KBM-7 (cell line): ENCODE measurements at regions not wholly inside any gene's neighbourhood (a gene's known extent, or its start where the extent isn't known, plus 50 kb on each side); places are given as distances from the start of the nearest gene placed in this dataset.

Experiments
- DNase-seq: peaks from one replicate; pipeline ENCODE4 v3.0.0-alpha.2; 2015
- in situ Hi-C: fragments of 300-500 bp; cut with MboI; formaldehyde crosslinking; loops from 2 replicates; pipeline ENCODE4 v1.14.3; 2020; ENCODE audit warnings: low sequenced_read_pairs, low pct_unique_long_range_greater_than_20kb, mixed read lengths

DNA sequence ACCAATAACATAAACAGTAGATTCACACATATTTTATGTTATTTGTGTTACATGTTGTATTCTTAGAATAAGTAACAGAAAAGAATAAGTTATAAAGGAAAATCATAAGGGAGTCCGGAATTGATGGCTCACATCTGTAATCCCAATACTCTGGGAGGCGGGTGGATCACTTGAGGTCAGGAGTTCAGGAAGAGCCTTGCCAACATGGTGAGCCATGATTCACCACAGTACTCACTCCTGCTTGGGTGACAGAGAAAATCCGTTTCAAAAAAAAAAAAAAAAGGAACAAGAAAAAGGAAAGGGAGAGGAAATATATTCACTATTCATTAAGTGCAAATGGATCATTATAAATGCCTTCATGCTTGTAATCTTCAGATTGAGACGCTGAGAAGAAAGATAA, 533.3 kb upstream of the CDH9 start:
- in situ Hi-C loops: no loop called here

DNA sequence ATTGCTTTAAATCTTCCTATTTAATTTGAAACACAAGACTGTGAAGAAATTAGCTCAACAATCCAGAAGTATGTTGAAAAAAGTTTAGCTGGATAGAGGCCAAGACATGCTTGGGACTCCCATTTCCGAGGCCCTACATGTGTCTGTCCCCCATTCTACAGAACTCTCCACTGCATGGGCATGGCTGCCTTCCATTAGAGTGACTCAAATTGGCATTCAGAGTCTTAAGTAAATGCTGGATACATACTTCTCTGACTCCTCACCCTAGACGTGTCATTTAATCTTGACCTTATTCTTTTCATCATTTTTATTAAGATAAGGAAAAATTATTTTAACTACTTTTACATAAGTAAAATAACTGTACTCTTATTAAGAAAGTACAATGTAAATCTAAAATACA, 530.4 kb upstream of the CDH9 start:
- no peak for DNase-seq
- in situ Hi-C loops: no loop called here

More for the DNA sequence above, 533.3 kb upstream of the CDH9 start:
- no peak for DNase-seq

DNA sequence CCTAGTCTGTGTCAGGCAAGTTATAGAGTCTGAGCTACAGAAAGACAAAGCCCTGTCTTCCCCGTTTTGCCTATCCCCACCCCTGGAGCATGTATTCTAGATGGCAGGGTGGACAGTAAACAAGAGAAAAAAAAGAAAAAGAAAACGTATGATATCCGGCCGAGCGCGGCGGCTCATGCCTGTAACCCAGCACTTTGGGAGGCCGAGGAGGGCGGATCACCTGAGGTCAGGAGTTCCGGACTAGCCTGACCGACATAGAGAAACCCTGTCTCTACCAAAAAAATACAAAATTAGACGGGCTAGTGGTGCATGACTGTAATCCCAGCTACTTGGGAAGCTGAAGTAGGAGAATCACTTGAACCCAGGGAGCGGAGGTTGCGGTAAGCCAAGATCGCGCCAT, 523.0 kb upstream of the CDH9 start:
- in situ Hi-C loops: no loop called here
- no peak for DNase-seq

DNA sequence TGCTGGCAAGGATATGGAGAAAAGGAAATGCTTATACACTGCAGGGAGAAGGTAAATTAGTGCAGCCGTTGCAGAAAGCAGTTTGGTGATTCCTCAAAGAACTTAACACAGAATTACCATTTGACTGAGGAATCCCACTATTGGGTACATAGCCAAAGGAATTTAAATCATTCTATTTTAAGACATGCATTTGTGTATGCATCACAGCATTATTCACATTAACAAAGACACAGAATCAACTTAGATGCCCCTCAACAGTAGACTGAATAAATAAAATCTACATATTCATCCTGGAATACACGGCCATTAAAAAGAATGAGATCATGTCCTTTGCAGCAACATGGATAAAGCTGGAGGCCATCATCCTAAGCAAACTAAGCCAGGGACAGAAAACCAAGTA, 510.1 kb upstream of the CDH9 start:
- in situ Hi-C loops: no loop called here
- no peak for DNase-seq

DNA sequence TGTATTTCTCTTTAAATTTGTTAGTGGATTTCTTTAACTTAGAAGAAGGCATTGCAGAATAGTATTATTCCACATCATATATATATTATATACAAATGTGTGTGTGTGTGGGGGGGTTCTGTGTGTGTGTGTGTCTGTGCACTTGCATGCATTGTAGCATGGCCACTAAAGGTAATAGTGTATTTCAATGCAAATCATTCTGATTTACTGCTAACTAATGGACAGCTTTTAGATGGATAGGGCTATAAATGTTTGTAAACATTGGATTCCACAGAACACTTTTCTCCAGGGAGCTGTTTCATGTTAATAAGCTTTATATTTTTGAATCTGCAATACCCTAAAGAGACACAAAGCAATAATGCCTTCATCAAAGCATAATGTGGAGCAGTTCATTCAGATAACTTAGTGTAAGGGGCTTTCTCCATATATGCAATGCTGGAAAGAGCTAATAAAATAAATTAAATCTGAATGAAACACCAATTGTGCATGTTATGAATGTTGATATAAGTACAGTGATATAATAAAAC, 496.7 kb upstream of the CDH9 start:
- in situ Hi-C loops: no loop called here
- no peak for DNase-seq

DNA sequence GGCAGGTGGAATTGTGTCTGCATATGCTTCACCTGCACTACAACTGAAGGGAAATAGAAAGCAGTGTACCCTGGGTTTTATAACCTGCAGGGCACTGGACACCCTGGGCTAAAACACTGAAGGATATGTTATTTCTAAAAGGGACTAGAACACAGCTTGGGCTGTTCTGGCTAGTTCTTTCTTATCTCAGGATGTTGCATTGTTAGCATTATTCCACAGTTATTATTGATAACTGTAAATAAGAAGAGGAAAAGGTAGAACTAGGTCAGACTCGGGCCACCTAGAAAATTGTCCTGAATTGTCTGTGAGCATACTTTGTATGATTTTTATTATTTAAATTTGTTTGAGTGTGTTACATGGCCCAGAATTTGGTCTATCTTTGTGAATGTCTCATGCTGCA, 493.9 kb upstream of the CDH9 start:
- in situ Hi-C loops: no loop called here
- no peak for DNase-seq

DNA sequence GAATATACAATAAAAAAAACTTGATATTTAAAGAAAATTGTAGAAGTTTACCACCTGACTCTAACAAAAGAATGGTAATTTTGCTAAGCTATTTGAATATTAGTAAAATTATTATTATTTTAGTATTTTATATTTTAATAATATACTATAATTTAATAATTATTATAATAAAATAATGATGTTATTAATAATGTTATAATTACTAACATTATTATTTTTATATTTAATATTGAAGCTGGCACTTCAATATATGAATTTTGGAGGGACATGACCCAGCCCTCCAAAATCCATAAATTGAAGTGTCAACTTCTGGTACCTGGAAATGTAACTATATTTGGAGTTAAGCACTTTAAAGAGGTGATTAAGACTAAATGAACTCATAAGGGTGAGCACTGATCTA, 486.1 kb upstream of the CDH9 start:
- no peak for DNase-seq
- in situ Hi-C loops: no loop called here

DNA sequence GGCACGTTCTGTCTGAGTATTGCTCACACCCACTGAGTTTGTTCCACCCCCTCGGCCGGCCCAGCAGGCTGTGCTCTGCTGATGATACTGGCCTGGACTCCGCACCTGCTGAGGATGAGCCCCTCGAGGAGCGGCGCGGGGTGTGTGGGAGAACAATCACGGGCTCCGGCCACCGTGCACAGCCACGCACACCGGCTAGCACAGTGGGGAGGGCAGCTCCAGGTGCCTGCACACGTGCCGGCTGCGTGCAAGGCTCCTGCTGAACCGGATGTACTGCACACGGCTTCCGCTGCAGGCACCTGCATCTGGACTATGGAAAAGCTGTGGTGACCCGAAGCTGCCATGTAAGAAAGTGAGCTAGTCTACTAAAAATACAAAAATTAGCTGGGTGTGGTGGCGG, 485.2 kb upstream of the CDH9 start:
- in situ Hi-C loops: no loop called here
- no peak for DNase-seq

DNA sequence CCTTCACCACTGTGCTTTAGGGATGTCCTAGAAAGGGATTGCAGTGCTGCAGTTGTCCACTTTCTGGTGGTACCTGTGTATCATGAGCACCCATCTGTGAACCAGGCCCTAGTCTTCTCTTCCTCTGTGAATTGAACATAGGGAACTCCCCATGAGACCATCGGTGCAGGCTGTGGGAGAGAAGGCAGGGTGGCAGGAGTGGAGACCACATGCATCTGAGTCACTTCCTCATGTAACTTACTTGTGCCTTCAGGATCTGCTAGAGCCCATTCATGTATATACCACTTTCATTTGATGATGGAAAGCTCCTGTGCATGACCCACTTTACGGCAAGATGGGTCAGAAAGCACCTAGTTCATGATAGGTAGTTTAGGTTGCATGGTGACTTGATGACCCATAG, 478.1 kb upstream of the CDH9 start:
- in situ Hi-C loops: no loop called here
- DNase-seq: no peak

DNA sequence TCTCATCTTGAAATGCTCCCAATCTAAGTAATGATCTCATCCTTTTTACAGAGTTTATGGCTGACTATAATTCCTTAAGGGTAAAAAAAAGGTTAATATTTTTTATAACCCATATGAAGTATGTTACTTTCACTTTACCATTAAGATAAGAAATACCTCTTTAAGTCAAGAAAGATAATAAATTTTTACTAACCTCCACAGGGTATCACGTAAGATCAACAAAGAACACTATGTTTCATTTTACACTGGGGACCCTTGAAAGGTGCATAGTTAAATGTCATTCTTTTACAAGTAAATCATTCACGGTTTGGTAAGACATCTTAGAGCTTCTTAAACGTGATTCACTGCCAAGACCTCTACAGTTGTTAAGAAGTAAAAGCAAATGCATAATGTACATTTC, 472.7 kb upstream of the CDH9 start:
- no peak for DNase-seq
- in situ Hi-C loops: no loop called here

DNA sequence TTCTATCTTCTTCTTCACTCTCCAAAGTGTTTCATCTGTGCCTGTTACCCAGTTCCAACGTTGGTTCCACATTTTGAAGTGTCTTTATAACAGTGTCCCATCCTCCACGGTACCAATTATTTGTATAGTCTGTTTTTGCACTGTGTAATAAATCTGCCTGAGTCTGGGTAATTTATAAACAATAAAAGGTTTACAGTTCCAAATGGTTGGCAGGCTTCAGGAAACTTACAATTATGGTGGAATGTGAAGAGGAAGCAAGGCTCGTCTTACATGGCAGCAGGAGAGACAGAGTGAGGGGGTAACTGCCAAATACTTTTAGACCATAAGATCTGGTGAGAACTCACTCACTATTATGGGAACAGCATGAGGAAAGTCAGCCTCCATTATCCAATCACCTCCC, 465.4 kb upstream of the CDH9 start:
- in situ Hi-C loops: no loop called here
- DNase-seq: no peak

DNA sequence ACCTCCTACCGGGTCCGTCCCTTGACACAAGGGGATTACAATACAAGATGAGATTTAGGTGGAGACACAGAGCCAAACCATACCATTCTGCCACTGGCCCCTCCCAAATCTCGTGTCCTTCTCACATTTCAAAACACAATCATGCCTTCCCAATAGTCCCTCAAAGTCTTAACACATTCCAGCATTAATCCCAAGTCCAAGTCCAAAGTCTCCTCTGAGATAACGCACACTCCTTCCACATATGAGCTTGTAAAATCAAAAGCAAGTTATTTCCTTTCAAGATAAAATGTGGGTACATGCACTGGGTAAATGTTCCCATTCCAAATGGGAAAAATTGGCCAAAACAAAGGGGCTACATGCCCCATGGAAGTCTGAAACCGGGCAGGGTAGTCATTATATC, 463.9 kb upstream of the CDH9 start:
- no peak for DNase-seq
- in situ Hi-C loops: no loop called here

DNA sequence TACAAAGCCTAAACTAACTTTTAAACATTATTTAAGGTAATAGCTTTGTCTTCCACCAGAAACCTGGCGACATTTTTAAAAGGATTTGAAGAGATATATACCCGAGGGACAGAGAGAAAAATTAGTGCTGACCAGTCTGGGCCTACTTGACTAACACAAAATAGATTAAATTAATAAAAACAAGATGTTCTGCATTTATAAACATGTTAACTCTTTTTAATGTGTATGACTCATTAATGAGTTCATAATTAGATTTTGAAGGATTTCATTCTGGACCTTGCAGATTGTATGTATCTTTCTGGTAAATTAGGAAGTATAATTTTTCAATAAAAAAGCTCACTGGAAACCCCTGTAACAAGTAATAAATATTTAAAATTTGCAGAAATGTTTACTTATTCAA, 459.1 kb upstream of the CDH9 start:
- in situ Hi-C loops: no loop called here
- no peak for DNase-seq

DNA sequence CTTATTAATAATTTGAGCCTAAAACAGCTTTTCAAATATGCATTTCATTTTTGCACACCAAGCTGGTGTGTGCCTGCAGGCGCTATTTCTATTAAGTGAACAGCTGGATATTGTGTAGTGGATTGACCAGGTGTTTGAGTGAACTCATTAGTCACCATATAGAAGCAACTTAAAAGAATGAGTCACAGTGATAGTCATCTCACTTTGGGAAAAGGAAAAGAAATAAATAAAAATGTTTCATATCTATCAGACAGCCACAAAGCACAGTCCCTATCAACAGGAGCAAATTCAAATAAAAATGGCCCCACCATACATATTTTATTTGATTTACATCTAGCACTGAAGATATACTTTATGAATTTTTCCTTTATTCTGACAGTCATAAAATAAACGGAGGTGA, 456.5 kb upstream of the CDH9 start:
- DNase-seq: no peak
- in situ Hi-C loops: no loop called here

DNA sequence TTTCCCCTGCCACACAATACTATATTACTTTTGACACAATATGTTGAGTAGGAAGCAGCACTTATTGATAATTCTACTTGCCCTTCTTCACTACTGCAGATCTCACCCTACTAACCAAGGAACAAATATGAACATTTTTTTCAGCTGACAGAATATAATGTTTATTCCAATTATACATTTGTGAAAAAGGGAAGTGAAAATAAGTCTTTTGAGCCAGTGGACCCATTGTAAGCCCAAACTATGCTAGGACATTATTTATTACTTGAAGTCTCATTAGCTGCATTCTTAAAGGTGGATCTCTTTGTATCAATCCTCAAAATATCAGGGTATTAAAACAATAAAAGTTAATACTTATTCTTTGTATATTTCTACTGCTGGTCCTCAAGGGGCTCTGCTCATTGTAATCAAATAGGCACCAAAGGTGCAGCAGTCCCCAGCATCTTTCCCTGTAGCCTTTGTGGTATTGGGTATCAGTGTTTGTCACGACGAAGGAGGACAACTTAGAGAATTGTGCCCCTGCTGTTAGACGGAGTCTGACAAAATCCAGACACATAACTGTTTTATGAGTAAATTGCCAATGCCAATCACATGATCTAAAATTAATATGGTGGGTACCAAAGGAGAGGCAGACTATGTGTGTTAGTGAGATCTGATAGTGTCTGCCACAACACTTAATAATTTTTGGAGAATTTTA, 453.5 kb upstream of the CDH9 start:
- in situ Hi-C loops: no loop called here
- no peak for DNase-seq

DNA sequence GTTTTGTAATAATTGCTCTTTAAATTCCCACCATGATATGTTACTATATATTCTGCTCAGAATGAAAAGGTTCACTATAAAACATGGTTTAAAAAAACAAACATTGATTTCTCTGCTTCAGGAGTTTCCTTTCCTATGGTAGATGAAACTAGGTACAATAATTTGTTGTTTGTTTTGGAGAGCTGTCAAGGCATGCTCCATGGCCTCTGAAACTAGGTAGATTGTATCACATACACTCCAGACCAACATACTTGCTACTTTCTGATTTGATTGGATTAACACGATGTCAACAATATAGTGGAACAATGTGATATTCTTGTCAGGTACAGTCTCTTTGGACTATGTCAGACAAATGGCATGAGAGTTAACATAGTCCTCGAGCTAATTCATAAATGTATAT, 452.7 kb upstream of the CDH9 start:
- DNase-seq: no peak
- in situ Hi-C loops: no loop called here

DNA sequence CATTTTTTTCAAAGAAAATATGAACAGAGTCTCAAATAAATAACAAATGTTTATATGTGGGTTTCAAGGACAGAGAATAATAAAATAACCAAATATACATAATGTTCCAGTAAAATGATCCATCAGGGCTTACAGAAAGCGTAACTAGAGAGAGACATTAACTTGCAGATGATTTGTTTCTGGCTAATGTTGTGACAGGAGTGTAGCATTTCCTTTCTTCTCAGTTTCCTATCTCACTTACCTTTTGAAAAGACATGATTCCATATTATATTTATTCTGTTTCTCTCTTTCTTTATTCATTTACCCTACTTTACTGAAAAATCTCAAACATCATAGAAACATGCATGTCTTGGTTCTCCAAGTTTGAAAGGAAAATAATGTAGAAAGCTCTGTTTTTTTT, 451.3 kb upstream of the CDH9 start:
- in situ Hi-C loops: no loop called here
- no peak for DNase-seq

DNA sequence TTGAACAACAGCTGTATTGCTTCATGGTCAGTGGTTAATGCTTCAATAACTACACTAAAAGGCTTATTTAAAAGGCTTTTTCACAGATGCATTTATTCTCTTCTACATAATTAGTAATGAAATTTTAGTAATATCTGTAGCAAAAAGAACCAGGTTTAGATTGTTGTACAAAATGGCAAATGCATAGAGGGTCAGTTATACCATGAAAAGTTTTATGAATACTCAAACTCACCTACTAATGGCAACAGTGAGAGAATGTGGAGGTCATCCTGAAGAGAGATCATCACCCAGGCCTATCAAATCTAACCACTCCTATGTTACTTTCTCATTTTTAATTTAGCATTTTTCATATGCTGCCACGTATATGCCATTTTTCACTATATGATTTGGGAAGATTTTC, 444.3 kb upstream of the CDH9 start:
- no peak for DNase-seq
- in situ Hi-C loops: no loop called here

DNA sequence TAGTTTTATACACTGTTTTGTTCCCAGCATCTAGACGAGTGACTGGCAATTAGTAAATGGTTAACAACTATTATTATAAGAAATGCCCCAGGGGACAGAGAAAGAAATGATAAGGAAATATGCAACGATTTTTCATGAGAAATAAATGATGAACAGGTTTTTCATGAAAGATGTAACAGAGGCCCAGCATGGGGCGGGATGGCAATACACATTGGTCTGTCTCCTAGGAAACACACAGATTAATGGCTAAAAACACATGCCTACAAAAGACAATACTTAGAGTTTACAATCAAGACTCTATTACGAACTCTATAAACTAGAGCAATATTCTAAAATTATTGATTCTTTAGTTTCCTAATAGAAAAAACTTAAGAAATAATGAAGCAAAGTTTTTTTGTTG, 441.5 kb upstream of the CDH9 start:
- no peak for DNase-seq
- in situ Hi-C loops: no loop called here

DNA sequence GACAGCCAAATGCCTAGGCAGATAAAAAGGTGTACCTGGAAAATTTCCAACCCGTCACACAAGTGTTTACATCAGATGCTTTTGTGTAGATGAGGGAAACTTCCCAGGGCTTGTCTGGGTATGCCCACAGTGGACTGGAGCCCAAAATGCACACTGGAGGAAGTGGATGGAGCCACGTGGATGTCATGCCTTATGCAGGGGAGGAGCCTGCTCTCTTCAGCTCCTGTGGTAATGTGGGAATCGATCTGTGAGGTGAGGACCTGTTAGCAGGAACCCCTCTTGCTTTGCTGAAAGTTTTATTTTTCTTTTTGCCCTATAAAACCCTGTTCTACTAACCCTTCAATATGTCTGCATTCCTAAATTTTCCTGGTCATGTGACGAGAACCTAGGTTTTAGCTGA, 439.2 kb upstream of the CDH9 start:
- DNase-seq: no peak

DNA sequence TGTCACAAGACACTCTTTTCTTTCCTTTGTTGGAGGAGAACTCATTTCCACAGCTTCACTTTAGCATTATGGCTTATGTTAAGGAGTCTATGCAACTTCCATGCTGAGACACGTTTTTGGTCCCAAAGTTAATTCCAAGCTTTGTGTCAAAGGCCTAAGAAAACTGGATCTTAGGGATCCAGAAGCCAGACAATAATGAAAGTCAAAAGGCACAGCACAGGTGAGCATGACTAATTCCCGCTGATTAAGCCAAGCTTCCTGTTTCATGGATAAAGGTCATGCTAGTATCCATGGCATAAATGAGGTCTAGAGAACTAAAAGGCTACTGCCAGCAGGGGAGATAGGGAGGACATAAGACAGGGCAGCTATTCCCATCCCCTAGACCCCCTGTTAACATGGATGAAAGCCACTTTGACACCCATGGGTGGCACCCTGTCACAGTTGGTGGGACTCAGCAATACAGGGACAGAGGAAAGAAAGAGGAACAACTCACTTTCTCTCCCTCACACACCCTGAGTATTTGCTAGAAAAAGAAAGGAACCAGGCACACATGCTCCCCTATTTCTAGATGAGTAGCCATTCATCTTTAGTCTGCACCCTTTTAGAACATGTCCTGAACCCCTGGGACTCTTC, 438.1 kb upstream of the CDH9 start:
- in situ Hi-C loops: no loop called here

More for the DNA sequence above, 439.2 kb upstream of the CDH9 start:
- in situ Hi-C loops: no loop called here

More for the DNA sequence above, 438.1 kb upstream of the CDH9 start:
- no peak for DNase-seq
